HG03354 (cell line): ENCODE measurements at regions not wholly inside any gene's neighbourhood (a gene's known extent, or its start where the extent isn't known, plus 50 kb on each side); places are given as distances from the start of the nearest gene placed in this dataset.

Experiments
- ATAC-seq: cut with Tn5 transposase; IDR thresholded peaks from one replicate; pipeline ENCODE4 v1.9.1; 2021; ENCODE audit warnings: mild to moderate bottlenecking; ENCODE audit not compliant: unreplicated experiment, poor library complexity, severe bottlenecking

GRCh38 chr4:151555151-151555945 is 146.4 kb downstream of the FHIP1A start:
- ATAC-seq: no peak

GRCh38 chr4:151558496-151559113 is 149.6 kb downstream of the FHIP1A start:
- ATAC-seq: no peak

DNA sequence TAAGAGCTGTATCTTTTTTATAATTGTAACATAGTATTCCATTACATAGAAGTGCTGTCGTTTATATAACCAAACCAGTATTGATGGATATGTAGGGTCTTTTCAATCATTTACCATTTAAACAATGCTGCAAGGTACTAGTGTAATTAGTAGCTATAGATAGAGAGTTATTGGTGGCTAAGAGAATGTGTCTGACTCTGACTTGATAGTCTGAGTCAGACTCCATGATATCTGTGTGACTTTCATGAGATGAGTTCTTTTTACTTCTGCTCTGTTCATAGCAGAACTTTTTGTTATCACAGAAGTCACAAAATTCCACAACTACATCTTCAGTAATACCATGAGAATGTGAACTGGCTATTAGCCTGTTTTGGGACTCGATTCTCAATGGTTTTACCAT is 150.6 kb downstream of the FHIP1A start:
- no peak for ATAC-seq

- ATAC-seq: no peak
Measured at GRCh38 chr4:151561551-151562256, 152.7 kb downstream of the FHIP1A start.

GRCh38 chr4:151563194-151563593 is 154.2 kb downstream of the FHIP1A start:
- no peak for ATAC-seq

DNA sequence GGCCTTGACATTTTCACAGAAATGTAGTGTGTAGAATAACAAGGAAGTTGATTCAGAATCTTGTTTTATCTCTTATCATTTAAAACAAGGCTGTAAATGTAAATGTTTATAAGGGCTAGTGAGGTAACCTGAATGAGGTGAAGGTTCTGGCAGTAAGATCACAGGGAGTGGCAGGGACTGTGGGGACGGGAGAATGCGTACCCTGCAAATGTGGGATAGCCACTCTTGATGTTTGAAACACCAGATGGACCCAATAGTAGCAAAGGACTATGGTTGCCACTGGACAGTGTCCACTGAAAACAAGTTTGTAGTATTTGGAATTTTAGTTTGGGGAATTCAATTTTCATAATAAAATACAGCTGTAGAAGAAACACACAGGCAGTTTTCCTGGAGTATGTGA is 155.3 kb downstream of the FHIP1A start:
- no peak for ATAC-seq

- ATAC-seq: no peak
Measured at GRCh38 chr4:151565583-151565982, 156.6 kb downstream of the FHIP1A start.

DNA sequence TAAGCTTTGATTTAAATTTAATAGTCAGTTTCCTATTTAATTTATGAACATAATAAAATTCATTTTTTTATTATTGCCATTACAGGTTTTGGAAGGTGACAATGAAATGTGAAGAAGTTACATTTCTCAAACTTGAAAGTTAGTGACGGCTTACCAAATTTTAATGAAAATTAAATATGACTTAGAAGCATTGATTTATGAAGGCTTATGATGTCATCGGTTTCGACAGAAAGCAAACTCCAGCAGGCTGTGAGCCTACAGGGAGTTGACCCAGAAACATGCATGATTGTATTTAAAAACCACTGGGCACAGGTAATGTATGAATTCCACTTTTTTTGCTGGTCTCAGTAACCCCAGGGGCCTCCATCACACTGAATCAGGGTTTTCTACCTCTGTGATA is 157.1 kb downstream of the FHIP1A start:
- ATAC-seq: no peak

DNA sequence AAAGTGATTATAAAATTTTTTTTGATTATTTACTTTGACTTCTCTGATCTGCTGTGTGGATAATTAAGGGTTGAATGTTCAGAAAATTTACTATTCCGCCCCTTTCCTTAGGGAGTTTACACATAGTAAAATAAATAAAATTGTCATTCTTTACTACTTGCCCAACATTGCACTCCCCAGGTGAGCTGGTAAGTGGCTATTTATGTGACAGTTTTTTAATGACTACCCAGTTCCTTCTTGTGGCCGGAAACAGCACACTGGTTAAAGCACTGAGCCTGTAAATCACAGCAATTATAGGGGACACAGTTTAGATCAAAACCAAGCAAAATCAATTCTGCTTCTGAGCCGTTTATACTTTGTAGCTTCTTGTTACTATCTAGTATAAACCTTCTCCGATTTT is 158.1 kb downstream of the FHIP1A start:
- peak; percentile 81 for ATAC-seq

DNA sequence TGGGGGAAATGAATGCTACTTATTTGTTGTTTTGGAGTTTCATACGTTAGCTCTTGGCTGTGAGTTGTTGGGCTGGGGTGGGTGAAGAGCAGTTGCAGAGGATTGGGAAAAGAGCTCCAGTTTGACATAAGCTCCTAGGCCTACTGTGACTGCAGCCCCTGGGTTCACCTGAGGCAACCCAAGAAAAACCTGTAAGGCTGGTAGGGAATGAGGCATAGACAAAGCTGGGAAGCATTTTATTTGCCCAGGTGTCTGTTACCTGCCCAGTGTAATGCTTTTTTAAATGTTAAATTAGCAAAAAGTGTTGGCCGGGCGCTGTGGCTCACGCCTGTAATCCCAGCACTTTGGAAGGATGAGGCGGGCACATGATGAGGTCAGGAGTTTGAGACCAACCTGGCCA is 160.0 kb downstream of the FHIP1A start:
- no peak for ATAC-seq

DNA sequence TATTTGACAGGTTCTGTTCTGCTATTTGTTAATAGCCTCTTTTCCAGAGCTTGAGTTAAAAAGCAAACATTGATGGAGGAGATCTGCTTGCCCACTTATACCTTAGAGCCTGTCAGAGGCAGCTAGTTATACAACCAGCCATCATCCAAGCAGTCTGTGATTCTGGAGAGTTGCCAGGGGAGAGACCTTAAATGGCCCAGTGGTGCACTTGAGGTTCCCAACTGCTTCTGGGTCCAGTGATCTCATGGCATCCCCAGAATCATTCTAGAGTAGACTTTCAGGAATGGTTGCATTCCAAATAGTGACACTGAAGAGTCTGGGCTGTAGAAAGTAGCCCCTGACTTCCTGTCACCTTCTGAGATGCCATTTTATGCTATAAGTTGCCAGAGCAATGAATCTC is 160.7 kb downstream of the FHIP1A start:
- no peak for ATAC-seq

- ATAC-seq: no peak
Measured at GRCh38 chr4:151573474-151573873, 164.5 kb downstream of the FHIP1A start.

DNA sequence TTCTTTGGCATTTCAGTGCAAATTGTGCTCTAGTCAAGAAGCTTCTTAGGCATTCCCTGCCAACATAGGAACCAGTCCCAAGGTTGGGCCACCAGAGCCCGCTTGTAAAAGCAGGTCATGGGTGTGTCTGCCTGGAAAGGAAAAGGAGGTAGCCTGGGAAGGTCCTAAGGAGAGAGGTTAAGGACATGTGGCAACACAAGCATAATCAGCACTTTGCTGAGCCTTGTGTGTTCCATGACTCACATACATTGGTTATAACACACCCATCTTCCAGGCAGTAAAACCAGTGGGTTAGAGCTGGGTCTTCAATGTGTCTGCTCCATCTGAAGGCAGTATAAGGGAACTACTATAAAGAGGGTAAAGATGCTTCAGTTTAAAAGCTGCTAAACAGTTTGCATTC is 165.0 kb downstream of the FHIP1A start:
- no peak for ATAC-seq

GRCh38 chr4:151574968-151575367 is 166.0 kb downstream of the FHIP1A start:
- no peak for ATAC-seq

GRCh38 chr4:151575646-151576045 is 166.7 kb downstream of the FHIP1A start:
- no peak for ATAC-seq

- ATAC-seq: no peak
Measured at GRCh38 chr4:151576627-151577026, 167.7 kb downstream of the FHIP1A start.

- ATAC-seq: no peak
Measured at GRCh38 chr4:151581570-151581969, 172.6 kb downstream of the FHIP1A start.

DNA sequence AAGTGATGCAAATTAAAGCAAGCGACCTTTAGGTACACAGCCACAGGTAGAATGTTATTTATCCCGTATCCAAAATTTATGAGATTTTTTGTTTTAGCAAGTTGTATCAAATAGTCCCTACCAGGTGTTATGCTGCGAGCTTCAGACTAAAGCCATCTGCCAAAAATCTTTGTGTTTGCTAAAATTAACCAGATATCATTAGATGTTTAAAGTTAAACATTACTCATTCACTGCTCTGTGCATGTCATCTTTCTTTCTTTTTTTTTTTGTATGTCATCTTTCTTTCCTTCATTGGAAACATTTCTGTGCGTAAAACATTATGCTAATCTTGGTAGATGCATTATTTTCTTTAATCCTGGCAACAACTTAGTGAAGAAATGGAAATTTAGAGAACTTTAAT is 173.1 kb downstream of the FHIP1A start:
- ATAC-seq: no peak

- no peak for ATAC-seq
Measured at GRCh38 chr4:151583157-151583914, 174.4 kb downstream of the FHIP1A start.

- no peak for ATAC-seq
Measured at GRCh38 chr4:151584101-151584500, 175.1 kb downstream of the FHIP1A start.
